DOHH2 (cell line): ENCODE measurements at regions not wholly inside any gene's neighbourhood (a gene's known extent, or its start where the extent isn't known, plus 50 kb on each side); places are given as distances from the start of the nearest gene placed in this dataset.

Experiments
- H3F3A ChIP-seq: fragments of 200-600 bp; sonication (generic), shearing (Covaris generic); 2 replicates; pipeline ENCODE4 v1.6.0; 2016; ENCODE audit warnings: antibody characterized with exemption, mild to moderate bottlenecking; ENCODE audit not compliant: control insufficient read depth, insufficient read depth
- H3K27ac ChIP-seq: fragments of 200-600 bp; sonication (generic); 2 replicates; pipeline ENCODE4 v1.5.1; 2014; ENCODE audit warnings: low read depth, mild to moderate bottlenecking, low read length, moderate library complexity
- H3K27me3 ChIP-seq: fragments of 200-600 bp; sonication (generic); 2 replicates; pipeline ENCODE4 v1.6.1; 2014; ENCODE audit warnings: mild to moderate bottlenecking, low read length, mixed read lengths; ENCODE audit not compliant: control insufficient read depth
- H3K36me3 ChIP-seq: fragments of 200-600 bp; sonication (generic); 2 replicates; pipeline ENCODE4 v1.6.1; 2014; ENCODE audit warnings: mild to moderate bottlenecking, low read length, moderate library complexity, mixed read lengths; ENCODE audit not compliant: control insufficient read depth
- H3K4me1 ChIP-seq: fragments of 200-600 bp; sonication (generic); 2 replicates; pipeline ENCODE4 v1.6.1; 2014; ENCODE audit warnings: mild to moderate bottlenecking, low read length, mixed read lengths; ENCODE audit not compliant: control insufficient read depth
- H3K4me2 ChIP-seq: fragments of 200-600 bp; sonication (generic); 2 replicates; pipeline ENCODE4 v1.6.0; 2014; ENCODE audit warnings: mild to moderate bottlenecking, low read length, moderate library complexity
- H3K4me3 ChIP-seq: fragments of 200-600 bp; sonication (generic); 2 replicates; pipeline ENCODE4 v1.5.1; 2014; ENCODE audit warnings: mild to moderate bottlenecking, low read length, mixed read lengths
- H3K79me2 ChIP-seq: fragments of 200-600 bp; sonication (generic); 2 replicates; pipeline ENCODE4 v1.6.1; 2014; ENCODE audit warnings: mild to moderate bottlenecking, low read length, mixed read lengths; ENCODE audit not compliant: control insufficient read depth
- H3K9me2 ChIP-seq: fragments of 200-600 bp; sonication (generic); replicated peaks from 2 replicates; pipeline ENCODE4 v1.6.1; 2014; ENCODE audit warnings: mild to moderate bottlenecking, low read length, mixed read lengths; ENCODE audit not compliant: control insufficient read depth
- H3K9me3 ChIP-seq: fragments of 200-600 bp; sonication (generic); 2 replicates; pipeline ENCODE4 v1.6.1; 2014; ENCODE audit warnings: antibody characterized with exemption, low read length, mixed read lengths; ENCODE audit not compliant: control insufficient read depth, insufficient read depth
- H4K20me1 ChIP-seq: fragments of 200-600 bp; sonication (generic); 2 replicates; pipeline ENCODE4 v1.6.0; 2014; ENCODE audit warnings: low read depth, mild to moderate bottlenecking, antibody characterized with exemption, low read length, moderate library complexity; ENCODE audit not compliant: control insufficient read depth, insufficient read depth
- CTCF ChIP-seq: fragments of 200-600 bp; sonication (generic); IDR thresholded peaks from one replicate; pipeline ENCODE4 v1.5.1; 2014; ENCODE audit warnings: antibody characterized with exemption, mild to moderate bottlenecking, low read depth, low read length; ENCODE audit not compliant: poor library complexity, severe bottlenecking
- EZH2phosphoT487 ChIP-seq: fragments of 200-600 bp; sonication (generic); IDR thresholded peaks from 2 replicates; pipeline ENCODE4 v1.6.1; 2017; ENCODE audit warnings: borderline replicate concordance, mild to moderate bottlenecking, antibody characterized with exemption, low read length, moderate library complexity, mixed read lengths

- H3K79me2 ChIP-seq: no peaks in the 10 kb centered on the region
- H3K9me3 ChIP-seq: no peaks in the 10 kb centered on the region
- no peak overlapping the region for H3K4me2 ChIP-seq
Observed at GRCh38 chr9:135243201-135244190, 156.0 kb downstream of the OLFM1 start.

GRCh38 chr9:135244271-135245221 is 157.1 kb downstream of the OLFM1 start:
- Histone ChIP-seq H3K27me3 (no peaks in the 10 kb centered on the region), H3K27ac (no peak overlapping the region), H3K4me1 (no peaks in the 10 kb centered on the region), H3K4me2 (no peak overlapping the region), H3F3A (no peaks in the 10 kb centered on the region), H3K4me3 (no peak overlapping the region), H3K79me2 (no peaks in the 10 kb centered on the region), H4K20me1 (no peaks in the 10 kb centered on the region), H3K9me2 (no peaks in the 10 kb centered on the region), H3K36me3 (no peaks in the 10 kb centered on the region), H3K9me3 (no peaks in the 10 kb centered on the region)
- no peak for TF ChIP-seq CTCF
- no peak for TF ChIP-seq EZH2phosphoT487

More at GRCh38 chr9:135243201-135244190, 156.0 kb downstream of the OLFM1 start:
- Histone ChIP-seq H3K27ac (no peak overlapping the region), H3K36me3 (no peaks in the 10 kb centered on the region), H3K27me3 (no peaks in the 10 kb centered on the region), H3K4me3 (no peak overlapping the region), H3K4me1 (no peaks in the 10 kb centered on the region), H3F3A (no peaks in the 10 kb centered on the region), H3K9me2 (no peaks in the 10 kb centered on the region), H4K20me1 (no peaks in the 10 kb centered on the region)
- no peak for TF ChIP-seq EZH2phosphoT487
- no peak for TF ChIP-seq CTCF

GRCh38 chr9:135245482-135246247 is 158.2 kb downstream of the OLFM1 start:
- no peaks in the 10 kb centered on the region for H3K9me3 ChIP-seq
- no peaks in the 10 kb centered on the region for H3K36me3 ChIP-seq
- H3K4me3 ChIP-seq: no peak overlapping the region
- no peaks in the 10 kb centered on the region for H3K4me1 ChIP-seq
- H3K79me2 ChIP-seq: no peaks in the 10 kb centered on the region
- no peaks in the 10 kb centered on the region for H3K27me3 ChIP-seq
- H3K4me2 ChIP-seq: no peak overlapping the region
- H3K27ac ChIP-seq: no peak overlapping the region
- TF ChIP-seq CTCF (no peak), EZH2phosphoT487 (no peak)
- no peaks in the 10 kb centered on the region for H3K9me2 ChIP-seq
- H3F3A ChIP-seq: no peaks in the 10 kb centered on the region
- H4K20me1 ChIP-seq: no peaks in the 10 kb centered on the region
